ENCODE measurements at regions not wholly inside any gene's neighbourhood (a gene's known extent, or its start where the extent isn't known, plus 50 kb on each side); places are given as distances from the start of the nearest gene placed in this dataset.
"Not testable (repeated sequence)": the region's sequence is repeated elsewhere in the genome, so short reads cannot be mapped to it uniquely, and the experiment has no call there.

- DNase-seq (ENCODE audit: low spot score): peak; percentile 45
Observed at GRCh38 chr12:3367750-3368444, 123.1 kb upstream of the PRMT8 start.

GRCh38 chr12:3371018-3371417, 120.0 kb upstream of the PRMT8 start:
- DNase-seq (ENCODE audit: low spot score): no peak

- no peak for DNase-seq (ENCODE audit: low spot score)
Observed at GRCh38 chr12:3375326-3375725, 115.7 kb upstream of the PRMT8 start.

GRCh38 chr12:3376779-3377455, 114.1 kb upstream of the PRMT8 start:
- no peak for DNase-seq (ENCODE audit: low spot score)

GRCh38 chr12:3378655-3379054, 112.3 kb upstream of the PRMT8 start:
- DNase-seq (ENCODE audit: low spot score): no peak

GRCh38 chr12:3379079-3379478, 111.9 kb upstream of the PRMT8 start:
- DNase-seq (ENCODE audit: low spot score): no peak

GRCh38 chr12:3380200-3381043, 110.6 kb upstream of the PRMT8 start:
- no peak for DNase-seq (ENCODE audit: low spot score)

DNA sequence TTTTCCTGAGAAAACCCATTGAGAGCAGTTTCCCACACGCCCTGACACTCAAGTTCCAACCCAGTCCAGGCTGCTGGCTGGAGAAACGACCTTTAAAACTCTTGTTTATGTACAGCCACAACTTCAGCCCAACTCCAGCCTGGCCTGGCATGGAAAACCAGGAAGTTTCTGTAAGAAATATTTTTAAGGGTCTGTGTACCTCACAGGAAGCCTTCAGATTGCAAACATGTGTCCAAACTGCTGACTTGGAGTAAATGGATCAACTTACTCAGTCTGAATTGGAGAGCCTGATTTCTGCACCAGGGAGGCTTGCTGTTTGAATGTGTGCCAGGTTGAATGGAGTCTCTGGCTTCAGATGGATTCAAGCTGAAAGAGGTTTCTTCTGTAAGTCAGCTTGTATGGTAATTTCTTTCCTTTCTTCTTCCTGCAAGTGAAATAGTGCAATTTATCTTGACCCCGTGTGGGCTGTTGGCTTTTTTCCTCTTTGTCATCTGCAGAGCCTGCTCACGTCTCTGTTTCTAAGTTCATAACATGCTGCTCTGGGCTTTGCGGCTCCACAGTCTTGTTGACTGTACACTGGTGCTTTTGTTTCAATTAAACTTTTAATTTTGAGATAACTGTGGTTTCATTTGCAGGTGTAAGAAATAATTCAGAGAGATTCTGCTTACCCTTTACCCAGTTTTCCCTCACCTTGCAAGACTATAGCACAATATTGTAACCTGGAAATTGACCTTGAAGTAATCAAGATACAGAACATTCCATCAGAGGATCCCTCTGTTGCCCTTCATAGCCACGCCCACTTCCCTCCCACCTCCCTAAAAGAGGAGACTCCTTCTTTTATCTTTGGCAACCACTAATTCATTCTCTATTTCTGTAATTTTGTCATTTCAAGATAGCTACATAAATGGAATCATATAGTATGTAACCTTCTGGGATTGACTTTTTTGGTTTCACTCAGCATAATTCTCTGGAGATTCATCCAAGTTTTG, 109.7 kb upstream of the PRMT8 start:
- no peak for DNase-seq (ENCODE audit: low spot score)

DNA sequence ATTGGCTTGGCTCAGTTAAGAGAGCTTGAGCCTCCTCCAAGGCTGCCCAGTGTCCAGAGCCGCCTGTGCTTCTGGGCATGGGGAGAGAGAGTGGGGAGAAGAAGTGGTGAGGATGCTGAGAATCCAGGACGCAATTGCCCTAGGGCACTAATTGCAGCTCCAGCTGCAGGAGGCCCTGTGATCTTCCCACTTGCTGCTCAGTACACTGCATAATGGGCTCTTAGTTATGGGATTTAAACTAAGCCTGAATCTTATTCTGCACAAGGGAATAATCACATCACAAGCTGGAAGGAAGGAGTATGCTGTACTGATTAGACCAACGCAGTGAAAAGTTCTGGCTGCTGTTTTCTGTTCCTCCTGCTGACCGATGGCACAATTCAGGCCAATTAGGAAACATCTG, 101.0 kb upstream of the PRMT8 start:
- DNase-seq (ENCODE audit: low spot score): no peak

GRCh38 chr12:3397596-3397995, 93.4 kb upstream of the PRMT8 start:
- DNase-seq (ENCODE audit: low spot score): not testable (repeated sequence)

DNA sequence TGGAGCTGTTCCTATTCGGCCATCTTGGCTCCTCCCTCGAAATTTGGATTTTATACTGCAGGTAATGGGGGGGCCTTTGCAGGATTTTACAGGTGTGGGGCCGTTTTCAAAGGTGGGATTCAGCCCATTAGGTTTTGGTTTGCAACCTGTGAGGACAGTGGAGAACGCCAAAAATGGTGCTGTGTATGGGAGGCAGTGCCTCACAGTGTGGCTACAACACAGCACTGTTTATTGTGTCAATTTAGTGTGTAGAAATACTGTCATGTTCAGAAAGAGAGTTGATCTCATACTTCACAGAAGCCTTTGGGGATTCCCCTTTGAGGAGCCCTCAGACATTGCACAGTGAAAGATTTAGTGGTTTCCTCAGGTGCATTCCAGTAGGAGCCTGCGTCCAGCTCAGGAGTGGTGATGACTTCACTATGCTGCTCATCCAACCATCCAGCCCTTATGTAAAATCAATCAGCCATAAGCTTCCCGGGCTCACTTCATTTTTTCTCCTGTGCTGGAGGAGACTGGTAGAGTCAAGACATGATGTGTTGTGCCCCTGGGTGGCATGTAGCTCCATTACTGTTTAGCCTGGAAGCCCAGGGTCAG, 92.7 kb upstream of the PRMT8 start:
- DNase-seq (ENCODE audit: low spot score): no peak

GRCh38 chr12:3405821-3406220, 85.2 kb upstream of the PRMT8 start:
- no peak for DNase-seq (ENCODE audit: low spot score)

- DNase-seq (ENCODE audit: low spot score): no peak
Observed at GRCh38 chr12:3407723-3408122, 83.3 kb upstream of the PRMT8 start.

DNA sequence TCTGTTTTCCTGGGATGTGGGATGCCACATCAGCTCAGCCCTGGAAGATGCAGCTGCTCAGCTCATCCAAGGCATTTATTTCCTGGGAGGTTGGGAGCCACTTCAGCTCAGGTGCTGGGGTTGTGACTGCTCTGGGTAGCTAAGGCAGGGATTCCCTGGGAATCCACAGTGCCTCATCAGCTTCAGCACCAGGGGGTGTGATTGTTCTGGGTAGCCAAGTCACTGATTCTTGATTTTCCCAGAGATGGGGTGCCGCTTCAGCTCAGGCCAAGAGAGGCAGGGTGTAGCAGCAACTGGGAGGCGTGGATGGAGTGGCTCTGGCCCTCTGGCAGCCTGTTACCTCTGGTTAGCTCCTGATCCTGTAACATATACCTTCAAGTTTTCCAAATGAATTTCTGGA, 81.3 kb upstream of the PRMT8 start:
- no peak for DNase-seq (ENCODE audit: low spot score)

DNA sequence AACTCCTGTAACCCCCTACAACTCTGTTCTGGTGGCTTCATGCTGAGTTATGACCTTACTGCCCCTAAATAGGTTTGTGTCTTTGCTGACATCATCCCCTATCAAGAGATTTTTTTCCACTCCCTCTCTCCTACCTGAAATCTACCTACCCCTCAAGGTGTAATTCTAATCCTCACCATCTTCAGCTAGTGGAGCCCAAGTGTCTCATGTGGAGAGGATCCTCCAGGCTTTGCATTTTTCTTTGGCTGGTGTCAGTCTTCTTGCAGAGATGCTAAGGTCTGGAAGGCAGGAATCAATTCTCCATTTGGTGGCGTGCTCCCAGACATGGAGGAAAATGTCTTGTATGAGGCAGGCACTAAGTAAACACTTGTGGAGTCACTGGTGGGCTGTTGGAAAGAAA, 74.8 kb upstream of the PRMT8 start:
- DNase-seq (ENCODE audit: low spot score): no peak

DNA sequence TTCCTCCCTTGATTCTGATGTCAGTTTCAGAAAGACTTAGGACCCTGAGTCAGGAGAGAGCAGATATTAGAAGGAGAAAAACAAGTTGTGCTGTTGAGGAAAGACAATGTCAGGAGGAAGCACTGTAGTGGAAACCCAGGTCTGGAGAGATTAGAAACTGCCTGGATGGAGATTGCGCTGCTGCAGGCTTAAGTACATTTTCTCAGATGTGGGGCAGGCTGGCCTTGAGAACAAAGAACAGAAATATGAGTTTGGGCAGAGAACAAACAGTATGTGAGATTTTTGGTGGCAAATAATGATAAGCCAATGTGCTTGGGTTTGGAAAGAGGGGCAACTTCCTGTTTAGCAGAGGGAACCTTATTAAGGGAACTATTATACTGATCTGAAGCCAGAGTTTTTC, 74.3 kb upstream of the PRMT8 start:
- DNase-seq (ENCODE audit: low spot score): no peak

DNA sequence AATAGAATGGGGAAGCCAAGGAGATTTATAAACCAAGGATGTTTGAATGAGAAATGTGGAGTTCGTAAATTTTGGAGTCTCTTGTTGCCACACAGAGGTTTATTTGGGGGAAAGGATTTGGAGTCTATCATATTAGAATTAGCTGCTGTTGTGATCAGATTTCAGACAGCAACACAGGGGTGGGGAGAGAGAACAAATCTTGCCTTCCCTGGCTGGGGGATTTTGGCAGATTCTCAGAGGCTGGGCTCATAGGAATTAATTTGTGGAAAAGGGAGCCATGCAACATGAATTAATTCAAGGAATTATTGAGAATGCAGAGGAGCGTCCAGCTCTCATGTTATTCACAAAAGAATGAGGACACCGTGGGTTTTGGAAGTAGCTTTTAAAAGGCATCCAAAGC, 73.9 kb upstream of the PRMT8 start:
- DNase-seq (ENCODE audit: low spot score): no peak

GRCh38 chr12:3417937-3418462, 73.0 kb upstream of the PRMT8 start:
- no peak for DNase-seq (ENCODE audit: low spot score)

- no peak for DNase-seq (ENCODE audit: low spot score)
Observed at GRCh38 chr12:3418609-3419390, 72.2 kb upstream of the PRMT8 start.

DNA sequence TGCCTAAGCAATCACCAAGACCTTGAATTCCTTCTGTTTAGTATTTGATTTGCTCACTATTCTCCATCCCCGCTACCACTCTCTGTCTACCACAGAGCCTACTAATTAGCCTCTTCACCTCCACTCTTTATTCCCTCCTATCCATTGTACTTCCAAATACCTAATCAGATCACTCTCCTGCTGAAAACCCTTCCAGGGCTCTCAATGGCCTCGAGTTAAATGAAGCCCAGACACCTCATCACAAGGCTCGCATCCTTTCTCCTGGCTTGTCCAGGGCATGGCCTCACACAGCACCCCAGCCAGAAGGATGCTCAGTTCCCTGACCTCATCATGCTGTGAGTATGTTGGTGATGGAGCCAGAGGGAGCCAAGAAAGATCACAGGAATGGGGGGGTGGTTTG, 71.4 kb upstream of the PRMT8 start:
- no peak for DNase-seq (ENCODE audit: low spot score)
